NCI-H1930 (cell line): ENCODE measurements at regions not wholly inside any gene's neighbourhood (a gene's known extent, or its start where the extent isn't known, plus 50 kb on each side); places are given as distances from the start of the nearest gene placed in this dataset.
"Not testable (repeated sequence)": the region's sequence is repeated elsewhere in the genome, so short reads cannot be mapped to it uniquely, and the experiment has no call there.

Source experiments
- DNase-seq, 2 experiments: peaks; one replicate each; lab custom pipeline; 2025; lab: John Stamatoyannopoulos, UW

- DNase-seq, result peak in 1 of 2 experiments; percentile 8
Measured at GRCh38 chr18:68233018-68233417, 481.9 kb downstream of the TMX3 start.

- DNase-seq, result no peak
Measured at GRCh38 chr18:68229351-68229750, 485.6 kb downstream of the TMX3 start.

DNA sequence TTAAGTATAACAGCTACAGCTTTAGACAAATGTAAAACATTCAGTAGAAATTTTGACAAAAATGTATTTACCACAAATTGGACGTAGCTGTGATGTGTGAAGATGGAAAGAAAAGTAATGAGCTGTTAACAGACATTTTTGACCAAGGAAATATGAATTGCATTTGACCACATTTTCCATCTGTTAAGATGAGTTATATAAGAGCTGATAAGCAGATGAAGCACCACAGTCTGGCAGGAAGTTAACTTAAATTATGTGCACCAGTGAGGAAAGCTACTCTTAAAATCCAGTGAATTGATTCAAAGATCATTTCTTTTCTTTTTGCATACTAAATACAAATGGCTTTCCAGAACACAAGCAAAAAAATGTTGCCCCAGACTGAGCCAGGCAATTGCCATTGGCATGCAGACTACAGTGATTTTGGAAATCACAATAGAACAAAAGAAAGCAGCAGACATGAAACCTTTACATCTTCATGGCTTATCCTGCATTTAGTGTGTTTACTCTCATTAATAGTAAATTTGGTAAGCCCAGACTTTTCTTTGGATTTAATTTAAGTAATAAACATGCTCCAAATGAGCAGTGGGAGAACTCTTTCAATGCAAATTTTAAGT, 493.7 kb downstream of the TMX3 start:
- no peak for DNase-seq

DNA sequence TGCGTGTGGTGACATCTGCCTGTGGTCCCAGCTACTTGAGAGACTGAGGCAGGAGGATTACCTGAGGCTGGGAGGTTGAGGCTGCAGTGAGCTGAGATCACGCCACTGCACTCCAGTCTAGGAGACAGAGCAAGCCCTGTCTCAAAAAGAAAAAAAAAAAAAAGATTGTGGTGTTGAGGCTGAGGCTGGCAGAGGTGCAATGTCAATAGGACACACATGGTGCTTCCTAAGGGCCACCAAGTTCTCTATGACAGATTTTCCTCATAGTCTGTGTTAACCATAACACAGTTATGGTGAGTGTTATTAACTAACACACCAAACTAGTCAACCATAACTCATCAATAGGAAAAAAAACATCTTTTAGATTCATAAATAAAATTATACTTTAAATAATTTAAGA, 494.4 kb downstream of the TMX3 start:
- no peak for DNase-seq

GRCh38 chr18:68219872-68220271, 495.0 kb downstream of the TMX3 start:
- no peak for DNase-seq

- DNase-seq, result no peak
Measured at GRCh38 chr18:68219274-68219673, 495.6 kb downstream of the TMX3 start.

DNA sequence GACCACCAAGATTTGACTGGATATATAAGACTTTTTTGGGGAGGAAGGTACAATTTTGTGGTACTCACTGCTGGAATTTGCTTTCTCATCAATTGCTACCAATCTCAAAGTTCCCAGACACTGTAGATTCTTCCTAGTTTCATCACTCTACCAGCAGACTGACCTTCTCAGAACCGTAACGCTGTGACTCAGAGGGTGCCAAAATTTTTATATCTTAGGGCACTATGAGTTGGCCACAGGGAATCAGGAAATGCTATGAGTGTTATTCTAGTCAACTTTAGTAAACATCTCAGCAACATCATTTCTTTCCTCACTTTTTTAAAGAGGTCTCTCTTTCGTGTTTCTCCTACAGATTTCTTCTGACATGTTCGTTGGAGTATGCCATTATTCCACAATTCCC, 499.0 kb downstream of the TMX3 start:
- no peak for DNase-seq

- no peak for DNase-seq
Measured at GRCh38 chr18:68186039-68186438, 528.9 kb downstream of the TMX3 start.

DNA sequence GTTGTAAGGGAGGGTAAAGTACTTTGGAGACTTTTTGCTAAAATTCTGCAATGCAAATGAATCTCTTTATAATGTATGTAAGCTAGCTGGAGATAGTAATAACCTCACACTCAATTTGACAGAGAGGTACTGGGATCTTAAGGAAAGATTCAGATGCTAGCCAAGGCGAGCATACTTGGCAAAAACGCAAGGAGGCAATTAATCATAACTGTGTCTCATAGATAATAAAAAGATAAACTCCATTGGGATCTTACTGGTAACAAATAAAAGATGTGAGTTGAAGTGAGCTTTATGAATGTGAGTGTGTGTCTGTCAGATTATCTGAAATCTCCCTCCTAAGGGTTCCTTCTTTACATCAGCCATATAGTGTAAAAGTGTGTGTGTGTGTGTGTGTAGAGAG, 533.0 kb downstream of the TMX3 start:
- no peak for DNase-seq

- no peak for DNase-seq
Measured at GRCh38 chr18:68179811-68180210, 535.1 kb downstream of the TMX3 start.

DNA sequence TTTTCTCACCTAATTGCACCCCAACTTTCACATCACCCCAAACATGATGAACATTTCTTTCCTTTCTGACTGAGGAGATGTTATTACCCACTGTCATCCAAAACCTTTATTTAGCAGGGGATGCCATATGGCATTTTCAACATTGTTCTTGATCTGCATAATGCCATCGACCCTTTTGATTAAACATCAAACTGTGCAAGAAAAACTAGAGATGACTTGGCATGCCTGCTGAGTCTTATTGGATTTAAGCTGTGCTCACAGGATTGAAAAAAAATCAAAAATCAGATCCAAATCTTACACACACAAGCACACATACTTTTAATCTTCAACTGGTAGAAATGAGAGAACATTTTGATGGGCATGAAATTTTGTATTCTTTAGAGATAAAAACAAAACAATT, 536.0 kb downstream of the TMX3 start:
- no peak for DNase-seq

DNA sequence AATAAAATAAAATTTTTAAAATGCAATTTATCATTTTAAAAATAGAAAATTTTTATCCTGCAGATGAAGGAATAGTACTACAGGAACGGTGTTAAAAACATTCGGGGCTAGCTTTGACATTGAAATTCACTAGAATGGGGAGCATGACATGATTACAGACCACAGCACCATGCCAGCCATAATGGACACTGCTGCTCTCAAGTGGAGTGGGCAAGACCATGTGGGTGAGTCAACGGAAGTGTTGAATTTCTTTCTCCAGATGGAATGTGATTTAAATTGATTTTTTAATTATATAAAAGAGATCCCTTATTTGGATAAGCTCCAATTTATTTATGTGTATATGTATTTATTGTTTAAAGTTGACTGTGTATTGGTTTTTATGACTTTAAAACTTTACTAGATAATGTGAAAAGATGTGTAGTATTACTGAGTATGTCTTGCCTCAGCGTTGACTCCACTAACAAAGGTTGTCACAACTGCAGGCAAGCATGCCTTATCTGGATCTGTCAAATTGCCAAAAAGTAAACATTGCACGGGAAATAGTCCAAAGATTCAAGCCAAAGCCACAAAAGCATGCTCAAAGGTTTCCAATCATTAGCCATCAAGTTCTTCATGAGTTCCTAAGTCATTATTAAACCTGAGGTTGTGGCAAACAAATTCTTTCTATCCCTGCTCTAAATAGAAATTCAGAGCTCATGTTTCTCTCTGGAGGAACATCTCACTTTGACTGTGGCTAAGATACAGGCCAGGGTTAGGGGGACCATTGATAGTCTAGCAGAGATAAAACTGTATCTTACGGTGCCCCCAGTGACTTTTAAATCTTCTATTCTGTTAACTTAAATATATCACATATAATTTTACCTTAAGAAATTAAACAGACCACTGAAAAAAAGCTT, 536.9 kb downstream of the TMX3 start:
- no peak for DNase-seq

DNA sequence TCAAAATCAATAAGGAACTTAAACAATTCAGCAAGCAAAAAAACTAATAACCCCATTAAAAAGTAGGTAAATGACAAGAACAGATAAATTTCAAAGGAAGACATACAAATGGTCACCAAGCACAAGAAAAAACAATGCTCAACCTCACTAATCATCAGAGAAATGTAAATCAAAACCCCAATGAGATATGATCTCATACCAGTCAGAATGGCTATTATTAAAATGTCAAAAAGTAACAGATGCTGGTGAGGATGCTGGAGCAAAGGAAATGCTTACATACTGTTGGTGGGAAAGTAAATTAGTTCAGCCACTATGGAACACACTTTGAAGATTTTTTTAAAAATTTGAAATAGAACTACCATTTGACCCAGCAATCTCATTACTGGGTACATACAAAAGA, 538.0 kb downstream of the TMX3 start:
- no peak for DNase-seq

- DNase-seq, result no peak
Measured at GRCh38 chr18:68172842-68173549, 541.9 kb downstream of the TMX3 start.

DNA sequence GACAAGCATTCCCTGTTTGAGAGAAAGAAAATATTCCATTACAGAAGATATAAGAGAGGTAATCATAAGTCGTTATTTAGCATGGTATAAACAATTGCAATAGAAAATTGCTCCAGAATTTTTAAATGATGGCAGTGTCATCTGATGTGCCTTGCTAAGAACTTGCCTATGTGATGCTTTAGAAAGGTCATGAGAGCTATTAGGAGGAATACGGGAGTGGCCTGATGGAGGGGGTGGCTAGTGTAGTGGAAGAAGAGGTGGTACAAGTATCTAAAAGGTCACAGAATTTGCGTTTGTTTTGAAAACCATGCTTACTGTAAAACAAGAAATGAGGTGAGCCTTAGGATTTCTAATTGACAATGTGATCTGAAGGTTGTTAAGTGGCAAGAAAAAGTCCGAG, 550.0 kb downstream of the TMX3 start:
- DNase-seq, result no peak

- not testable (repeated sequence) for DNase-seq
Measured at GRCh38 chr18:68153821-68154220, 561.1 kb downstream of the TMX3 start.

- no peak for DNase-seq
Measured at GRCh38 chr18:68152770-68153169, 562.1 kb downstream of the TMX3 start.

- DNase-seq, result peak in 1 of 2 experiments; percentile 57
Measured at GRCh38 chr18:68150961-68151360, 563.9 kb downstream of the TMX3 start.

GRCh38 chr18:68148863-68149262, 566.0 kb downstream of the TMX3 start:
- DNase-seq, result no peak

DNA sequence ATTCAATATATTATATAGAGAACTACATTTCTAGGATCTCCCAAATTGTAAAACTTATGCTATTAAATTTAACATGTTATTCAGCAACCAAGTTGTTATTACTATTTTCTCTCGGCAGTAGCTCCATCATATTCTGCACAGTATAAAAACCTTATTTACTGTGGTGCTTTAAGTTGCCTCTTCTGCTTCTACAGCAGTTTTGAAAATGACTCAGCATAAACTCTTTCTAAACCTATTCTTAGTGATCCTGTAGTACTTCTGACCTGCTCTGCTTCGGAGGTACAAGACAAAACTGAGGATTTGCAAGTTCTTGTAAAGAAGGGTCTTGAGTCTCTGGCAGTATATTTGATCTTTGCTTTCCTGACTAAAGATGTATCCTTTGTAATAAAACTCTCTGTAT, 567.2 kb downstream of the TMX3 start:
- DNase-seq, result no peak

GRCh38 chr18:68121826-68122225, 593.1 kb downstream of the TMX3 start:
- no peak for DNase-seq

DNA sequence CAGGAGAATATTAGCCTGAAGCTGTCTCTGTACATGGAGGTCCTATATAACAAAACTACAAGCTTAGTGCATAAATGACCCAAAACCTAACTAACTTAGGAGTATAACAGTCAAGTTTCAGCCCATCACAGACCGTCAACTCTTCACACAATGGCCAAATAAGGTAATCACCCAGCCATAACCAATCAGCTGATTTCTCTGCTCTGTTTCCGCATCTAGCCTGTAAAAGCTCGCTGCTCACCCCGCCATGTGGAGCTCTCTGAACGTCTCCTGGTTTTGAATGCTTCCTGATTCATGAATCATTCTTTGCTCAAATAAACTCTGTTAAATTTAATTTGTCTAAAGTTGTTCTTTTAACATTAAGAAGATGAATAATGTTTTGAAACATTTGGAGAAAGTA, 593.6 kb downstream of the TMX3 start:
- no peak for DNase-seq

- DNase-seq, result no peak
Measured at GRCh38 chr18:68114989-68115388, 598.5 kb upstream of the DSEL start.
